ENCODE measurements at regions not wholly inside any gene's neighbourhood (a gene's known extent, or its start where the extent isn't known, plus 50 kb on each side); places are given as distances from the start of the nearest gene placed in this dataset.

DNA sequence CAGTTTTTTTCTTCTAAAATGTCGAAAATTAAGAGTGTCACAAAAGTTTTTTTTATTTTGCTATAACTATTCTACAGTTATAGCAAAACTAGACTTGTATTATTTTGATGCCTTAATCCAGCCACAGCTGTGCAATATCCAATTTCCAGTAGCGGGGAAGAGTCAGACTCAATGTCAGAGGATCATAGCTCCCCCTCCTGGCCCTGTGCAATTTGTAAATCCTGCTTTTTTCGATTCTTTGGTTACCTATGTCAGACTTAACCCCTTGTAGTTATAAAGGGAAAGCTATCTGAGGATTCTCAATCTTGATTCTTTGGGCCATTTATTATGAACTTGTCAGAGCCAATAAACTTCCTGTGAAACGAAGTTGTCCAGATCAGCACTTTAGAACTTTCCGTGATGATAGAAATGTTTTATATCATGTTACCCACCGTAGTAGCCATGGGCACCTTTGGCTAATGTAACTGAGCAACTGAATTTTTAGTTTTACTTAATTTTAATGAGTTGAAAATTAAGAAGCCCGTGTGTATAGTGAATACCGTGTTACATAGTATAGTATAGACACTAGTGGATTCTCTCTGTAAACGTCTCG lies 87.7 kb upstream of the PRKCQ start:
- TF ChIP-seq, protein P1, sequence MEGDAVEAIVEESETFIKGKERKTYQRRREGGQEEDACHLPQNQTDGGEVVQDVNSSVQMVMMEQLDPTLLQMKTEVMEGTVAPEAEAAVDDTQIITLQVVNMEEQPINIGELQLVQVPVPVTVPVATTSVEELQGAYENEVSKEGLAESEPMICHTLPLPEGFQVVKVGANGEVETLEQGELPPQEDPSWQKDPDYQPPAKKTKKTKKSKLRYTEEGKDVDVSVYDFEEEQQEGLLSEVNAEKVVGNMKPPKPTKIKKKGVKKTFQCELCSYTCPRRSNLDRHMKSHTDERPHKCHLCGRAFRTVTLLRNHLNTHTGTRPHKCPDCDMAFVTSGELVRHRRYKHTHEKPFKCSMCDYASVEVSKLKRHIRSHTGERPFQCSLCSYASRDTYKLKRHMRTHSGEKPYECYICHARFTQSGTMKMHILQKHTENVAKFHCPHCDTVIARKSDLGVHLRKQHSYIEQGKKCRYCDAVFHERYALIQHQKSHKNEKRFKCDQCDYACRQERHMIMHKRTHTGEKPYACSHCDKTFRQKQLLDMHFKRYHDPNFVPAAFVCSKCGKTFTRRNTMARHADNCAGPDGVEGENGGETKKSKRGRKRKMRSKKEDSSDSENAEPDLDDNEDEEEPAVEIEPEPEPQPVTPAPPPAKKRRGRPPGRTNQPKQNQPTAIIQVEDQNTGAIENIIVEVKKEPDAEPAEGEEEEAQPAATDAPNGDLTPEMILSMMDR (conservative IDR thresholded peaks at IDR 0.05; ENCODE audit: low read depth in 2 of 2), result peak; percentile 86 to 92
- TF ChIP-seq, protein P2, sequence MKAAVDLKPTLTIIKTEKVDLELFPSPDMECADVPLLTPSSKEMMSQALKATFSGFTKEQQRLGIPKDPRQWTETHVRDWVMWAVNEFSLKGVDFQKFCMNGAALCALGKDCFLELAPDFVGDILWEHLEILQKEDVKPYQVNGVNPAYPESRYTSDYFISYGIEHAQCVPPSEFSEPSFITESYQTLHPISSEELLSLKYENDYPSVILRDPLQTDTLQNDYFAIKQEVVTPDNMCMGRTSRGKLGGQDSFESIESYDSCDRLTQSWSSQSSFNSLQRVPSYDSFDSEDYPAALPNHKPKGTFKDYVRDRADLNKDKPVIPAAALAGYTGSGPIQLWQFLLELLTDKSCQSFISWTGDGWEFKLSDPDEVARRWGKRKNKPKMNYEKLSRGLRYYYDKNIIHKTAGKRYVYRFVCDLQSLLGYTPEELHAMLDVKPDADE (IDR thresholded peaks at IDR 0.05), result no peak
